ENCODE measurements at regions not wholly inside any gene's neighbourhood (a gene's known extent, or its start where the extent isn't known, plus 50 kb on each side); places are given as distances from the start of the nearest gene placed in this dataset.

DNA sequence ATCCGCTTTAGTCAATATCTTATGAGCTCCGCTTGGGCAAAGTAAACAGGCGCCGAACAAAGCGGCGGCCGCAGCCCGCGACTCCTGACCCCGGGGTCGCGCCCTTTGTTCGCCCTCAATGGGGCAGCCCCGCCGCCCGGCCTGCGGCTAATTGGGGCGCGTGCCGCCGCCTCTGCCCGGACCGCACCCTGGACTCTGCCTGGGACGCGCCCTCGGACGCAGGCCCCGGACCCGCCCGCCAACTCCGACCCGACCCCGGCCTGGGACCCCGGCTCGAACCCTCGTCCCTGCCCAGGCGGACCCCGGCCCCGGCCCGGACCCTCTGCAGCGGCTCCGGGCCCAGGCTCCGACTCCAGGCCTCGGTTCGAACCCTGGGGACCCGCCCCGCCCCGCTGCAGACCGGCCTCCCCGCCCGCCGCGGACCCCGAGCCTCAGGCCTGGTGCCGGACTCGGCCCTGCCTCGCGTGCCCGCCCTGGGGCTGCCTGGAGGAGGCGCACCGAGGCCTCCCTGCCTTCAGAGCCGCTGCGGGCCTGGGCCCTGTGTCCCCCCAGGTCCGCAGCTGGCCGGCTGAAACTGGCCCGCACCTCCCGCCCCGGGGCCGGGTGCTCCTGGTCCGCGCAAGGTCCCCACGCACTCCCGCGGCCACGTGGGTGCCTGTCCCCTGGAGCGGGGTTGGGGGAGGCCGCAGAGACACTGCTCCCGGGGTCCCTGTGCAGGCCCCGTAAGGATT, 84.7 kb upstream of the WNT7B start:
- H3K4me2 ChIP-seq (ENCODE audit: low read length): no peak overlapping the region

DNA sequence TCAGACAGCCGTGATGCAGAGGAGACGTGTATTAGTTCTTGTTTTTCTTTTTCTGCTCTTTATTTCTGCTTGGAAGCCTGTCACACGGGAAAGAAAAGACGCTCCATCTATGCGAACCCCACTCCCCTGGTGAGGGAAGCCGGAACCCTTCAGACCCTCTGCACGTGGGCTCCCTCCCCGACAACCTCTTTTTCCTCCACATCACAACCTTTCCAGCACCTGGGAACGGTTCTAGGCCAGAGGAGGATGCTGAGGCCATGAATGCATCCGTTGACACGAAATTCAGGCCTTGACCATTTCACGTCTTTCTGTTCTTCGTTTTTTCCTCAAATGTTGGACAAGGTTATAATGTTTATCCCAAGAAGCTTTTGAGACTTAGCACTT, 85.3 kb upstream of the WNT7B start:
- no peak overlapping the region for H3K9ac ChIP-seq (ENCODE audit: low read length)
- H3K27ac ChIP-seq (ENCODE audit: low read length): no peak overlapping the region
- TF ChIP-seq, protein P1, sequence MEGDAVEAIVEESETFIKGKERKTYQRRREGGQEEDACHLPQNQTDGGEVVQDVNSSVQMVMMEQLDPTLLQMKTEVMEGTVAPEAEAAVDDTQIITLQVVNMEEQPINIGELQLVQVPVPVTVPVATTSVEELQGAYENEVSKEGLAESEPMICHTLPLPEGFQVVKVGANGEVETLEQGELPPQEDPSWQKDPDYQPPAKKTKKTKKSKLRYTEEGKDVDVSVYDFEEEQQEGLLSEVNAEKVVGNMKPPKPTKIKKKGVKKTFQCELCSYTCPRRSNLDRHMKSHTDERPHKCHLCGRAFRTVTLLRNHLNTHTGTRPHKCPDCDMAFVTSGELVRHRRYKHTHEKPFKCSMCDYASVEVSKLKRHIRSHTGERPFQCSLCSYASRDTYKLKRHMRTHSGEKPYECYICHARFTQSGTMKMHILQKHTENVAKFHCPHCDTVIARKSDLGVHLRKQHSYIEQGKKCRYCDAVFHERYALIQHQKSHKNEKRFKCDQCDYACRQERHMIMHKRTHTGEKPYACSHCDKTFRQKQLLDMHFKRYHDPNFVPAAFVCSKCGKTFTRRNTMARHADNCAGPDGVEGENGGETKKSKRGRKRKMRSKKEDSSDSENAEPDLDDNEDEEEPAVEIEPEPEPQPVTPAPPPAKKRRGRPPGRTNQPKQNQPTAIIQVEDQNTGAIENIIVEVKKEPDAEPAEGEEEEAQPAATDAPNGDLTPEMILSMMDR (IDR thresholded peaks at IDR 0.05; ENCODE audit: low read depth, low read length): no peak
- TF ChIP-seq EZH2phosphoT487 (IDR thresholded peaks at IDR 0.05; ENCODE audit: low read depth): no peak
- H3K27me3 ChIP-seq (ENCODE audit: low read depth, low read length): no peaks in the 10 kb centered on the region
- H3K4me1 ChIP-seq (ENCODE audit: low read length): peaks cover 29% of the 10 kb centered on the region
- H3K4me3 ChIP-seq (ENCODE audit: low read length): no peak overlapping the region
- no peaks in the 10 kb centered on the region for H3K9me3 ChIP-seq (ENCODE audit: insufficient read depth, low read length)
- peaks cover 44% of the 10 kb centered on the region for H3K79me2 ChIP-seq (ENCODE audit: low read length)
- no peaks in the 10 kb centered on the region for H4K20me1 ChIP-seq (ENCODE audit: insufficient read depth, low read length)
- H3K4me2 ChIP-seq (ENCODE audit: low read length): no peak overlapping the region
- H3K36me3 ChIP-seq (replicated peaks; ENCODE audit: low read depth, low read length): peaks cover 10% of the 10 kb centered on the region
- H2AFZ ChIP-seq (ENCODE audit: low read depth, low read length): no peak overlapping the region

More for the DNA sequence above, 84.7 kb upstream of the WNT7B start:
- H3K9ac ChIP-seq (ENCODE audit: low read length): no peak overlapping the region
- H3K36me3 ChIP-seq (replicated peaks; ENCODE audit: low read depth, low read length): peaks cover 10% of the 10 kb centered on the region
- TF ChIP-seq, protein P1 (IDR thresholded peaks at IDR 0.05; ENCODE audit: low read depth, low read length): no peak
- TF ChIP-seq EZH2phosphoT487 (IDR thresholded peaks at IDR 0.05; ENCODE audit: low read depth): no peak
- no peak overlapping the region for H2AFZ ChIP-seq (ENCODE audit: low read depth, low read length)
- H3K79me2 ChIP-seq (ENCODE audit: low read length): peaks cover 44% of the 10 kb centered on the region
- H3K4me3 ChIP-seq (ENCODE audit: low read length): no peak overlapping the region
- peaks cover 29% of the 10 kb centered on the region for H3K4me1 ChIP-seq (ENCODE audit: low read length)
- no peaks in the 10 kb centered on the region for H3K9me3 ChIP-seq (ENCODE audit: insufficient read depth, low read length)
- H4K20me1 ChIP-seq (ENCODE audit: insufficient read depth, low read length): no peaks in the 10 kb centered on the region
- no peak overlapping the region for H3K27ac ChIP-seq (ENCODE audit: low read length)
- H3K27me3 ChIP-seq (ENCODE audit: low read depth, low read length): no peaks in the 10 kb centered on the region

DNA sequence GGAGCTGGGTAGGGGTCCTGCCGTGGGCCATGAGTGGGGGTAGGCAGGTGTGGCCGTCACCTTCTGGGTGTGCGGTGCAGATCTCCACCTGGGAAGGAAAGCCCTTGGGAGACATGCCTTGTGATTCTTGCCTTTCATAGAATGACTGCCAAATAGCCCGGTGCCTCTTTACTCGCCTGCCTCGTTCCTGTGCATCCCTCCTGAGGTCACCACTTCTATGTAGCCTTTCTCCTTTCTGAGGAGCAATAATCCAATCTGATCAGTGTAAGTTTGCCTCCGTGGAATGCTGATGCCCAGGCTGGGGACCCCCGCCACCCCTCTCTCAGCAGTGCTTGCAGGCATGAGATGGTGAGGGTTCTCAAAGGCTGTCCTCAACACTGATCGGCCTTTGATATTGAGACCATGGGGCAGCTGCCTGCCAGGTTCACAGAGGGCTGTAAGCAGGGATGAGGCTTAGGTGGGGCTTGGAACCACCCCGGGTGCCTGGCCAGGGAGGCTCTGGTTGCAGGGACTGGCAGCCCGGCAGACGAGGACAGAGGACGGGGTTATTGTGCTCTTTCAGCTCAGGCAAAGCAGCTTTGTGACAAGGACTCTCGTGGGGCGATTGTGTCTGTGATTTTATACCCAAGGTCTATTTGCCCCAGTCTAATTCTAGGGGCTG, 86.1 kb upstream of the WNT7B start:
- Histone ChIP-seq H3K27ac (ENCODE audit: low read length) (no peak overlapping the region), H3K9ac (ENCODE audit: low read length) (no peak overlapping the region), H4K20me1 (ENCODE audit: insufficient read depth, low read length) (no peaks in the 10 kb centered on the region), H3K36me3 (replicated peaks; ENCODE audit: low read depth, low read length) (peaks cover 10% of the 10 kb centered on the region), H3K4me3 (ENCODE audit: low read length) (no peak overlapping the region), H2AFZ (ENCODE audit: low read depth, low read length) (no peak overlapping the region), H3K27me3 (ENCODE audit: low read depth, low read length) (no peaks in the 10 kb centered on the region), H3K4me1 (ENCODE audit: low read length) (peaks cover 30% of the 10 kb centered on the region), H3K79me2 (ENCODE audit: low read length) (peaks cover 47% of the 10 kb centered on the region), H3K9me3 (ENCODE audit: insufficient read depth, low read length) (no peaks in the 10 kb centered on the region), H3K4me2 (ENCODE audit: low read length) (no peak overlapping the region)
- TF ChIP-seq, protein P1 (IDR thresholded peaks at IDR 0.05; ENCODE audit: low read depth, low read length): no peak
- TF ChIP-seq EZH2phosphoT487 (IDR thresholded peaks at IDR 0.05; ENCODE audit: low read depth): no peak

DNA sequence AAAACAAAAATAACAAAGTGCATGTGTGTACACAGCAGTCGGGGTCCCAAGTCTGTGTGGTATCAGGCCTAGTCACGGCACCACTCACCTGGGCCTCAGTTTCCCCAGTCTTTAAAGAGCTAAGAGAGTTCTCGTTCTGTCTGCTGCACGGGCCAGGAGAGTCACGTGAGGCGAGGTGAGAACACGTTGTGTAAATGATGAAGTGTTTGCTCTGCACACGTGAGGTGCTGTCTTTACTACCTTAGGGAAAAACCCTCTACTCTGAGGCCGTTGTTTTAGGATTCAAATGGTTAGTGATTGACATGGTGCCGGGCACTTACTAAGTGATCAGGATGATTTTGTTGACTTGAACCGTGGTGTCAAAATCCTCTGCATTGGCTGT, 86.5 kb upstream of the PPARA start:
- no peak overlapping the region for H2AFZ ChIP-seq (ENCODE audit: low read depth, low read length)
- H3K4me1 ChIP-seq (ENCODE audit: low read length): peaks cover 31% of the 10 kb centered on the region
- H3K9me3 ChIP-seq (ENCODE audit: insufficient read depth, low read length): no peaks in the 10 kb centered on the region
- no peak overlapping the region for H3K27ac ChIP-seq (ENCODE audit: low read length)
- peaks cover 49% of the 10 kb centered on the region for H3K79me2 ChIP-seq (ENCODE audit: low read length)
- H4K20me1 ChIP-seq (ENCODE audit: insufficient read depth, low read length): no peaks in the 10 kb centered on the region
- H3K4me2 ChIP-seq (ENCODE audit: low read length): no peak overlapping the region
- peaks cover 7% of the 10 kb centered on the region for H3K36me3 ChIP-seq (replicated peaks; ENCODE audit: low read depth, low read length)
- H3K9ac ChIP-seq (ENCODE audit: low read length): no peak overlapping the region
- H3K27me3 ChIP-seq (ENCODE audit: low read depth, low read length): no peaks in the 10 kb centered on the region
- TF ChIP-seq, protein P1 (IDR thresholded peaks at IDR 0.05; ENCODE audit: low read depth, low read length): no peak
- TF ChIP-seq EZH2phosphoT487 (IDR thresholded peaks at IDR 0.05; ENCODE audit: low read depth): no peak
- H3K4me3 ChIP-seq (ENCODE audit: low read length): no peak overlapping the region
